Activated CD4-positive, alpha-beta T cell treated with anti-CD3 and anti-CD28 coated beads, Interleukin-2, amount 10 ng/mL, durations not matched to agents 7 days and 5 days (primary cell): ENCODE measurements at regions not wholly inside any gene's neighbourhood (a gene's known extent, or its start where the extent isn't known, plus 50 kb on each side); places are given as distances from the start of the nearest gene placed in this dataset.
"Not testable (repeated sequence)": the region's sequence is repeated elsewhere in the genome, so short reads cannot be mapped to it uniquely, and the experiment has no call there.

ENCODE experiments used
- CTCF ChIA-PET: fragments of 350-600 bp; sonication (Branson Sonifier 250); formaldehyde crosslinking; loops from one replicate; lab custom pipeline; 2021; ENCODE audit warnings: antibody characterized with exemption; lab: Charles Lee
- POLR2A ChIA-PET: fragments of 350-600 bp; sonication (Branson Sonifier 250); formaldehyde crosslinking; loops from one replicate; lab custom pipeline; 2021; ENCODE audit warnings: antibody characterized with exemption; lab: Charles Lee
- DNase-seq: peaks from one replicate; pipeline ENCODE4 v3.0.0-alpha.2; 2020
- H3K27ac Mint-ChIP-seq: one replicate; pipeline ENCODE4 v1.8.0; 2021; ENCODE audit warnings: mild to moderate bottlenecking, moderate library complexity, mixed read lengths
- H3K27me3 Mint-ChIP-seq: one replicate; pipeline ENCODE4 v1.8.0; 2021; ENCODE audit warnings: mixed read lengths
- H3K36me3 Mint-ChIP-seq: one replicate; pipeline ENCODE4 v1.8.0; 2021; ENCODE audit warnings: low read depth, mixed read lengths
- H3K4me1 Mint-ChIP-seq: one replicate; pipeline ENCODE4 v1.8.0; 2021; ENCODE audit warnings: mixed read lengths
- H3K4me3 Mint-ChIP-seq: one replicate; pipeline ENCODE4 v1.8.0; 2021; ENCODE audit warnings: mild to moderate bottlenecking, moderate library complexity, mixed read lengths
- H3K9me3 Mint-ChIP-seq: one replicate; pipeline ENCODE4 v1.8.0; 2021; ENCODE audit warnings: mixed read lengths

GRCh38 chr15:62510791-62511190, 345.7 kb upstream of the C2CD4B start:
- no peaks in the 10 kb centered on the region for H3K9me3 Mint-ChIP-seq
- H3K4me1 Mint-ChIP-seq, result no peaks in the 10 kb centered on the region
- H3K4me3 Mint-ChIP-seq, result no peak overlapping the region
- H3K27ac Mint-ChIP-seq, result no peak overlapping the region
- peaks cover 29% of the 10 kb centered on the region for H3K27me3 Mint-ChIP-seq
- ChIA-PET POLR2A (no interaction called here), CTCF (no interaction called here)
- H3K36me3 Mint-ChIP-seq, result no peaks in the 10 kb centered on the region
- no peak for DNase-seq

- H3K9me3 Mint-ChIP-seq, result no peaks in the 10 kb centered on the region
- H3K27me3 Mint-ChIP-seq, result peaks cover 29% of the 10 kb centered on the region
- DNase-seq, result no peak
- no peaks in the 10 kb centered on the region for H3K4me1 Mint-ChIP-seq
- H3K4me3 Mint-ChIP-seq, result no peak overlapping the region
- ChIA-PET POLR2A (no interaction called here), CTCF (interaction anchor here (0.5 kb wide), 1 partner anchor 1531 kb away, joined by 4 read pairs; no protein-coding TSS in a partner anchor)
- no peak overlapping the region for H3K27ac Mint-ChIP-seq
- no peaks in the 10 kb centered on the region for H3K36me3 Mint-ChIP-seq
Measured at GRCh38 chr15:62512904-62513303, 347.8 kb upstream of the C2CD4B start.

- no peak for DNase-seq
- ChIA-PET POLR2A (no interaction called here), CTCF (no interaction called here)
- Mint-ChIP-seq H3K9me3 (no peaks in the 10 kb centered on the region), H3K27me3 (peaks cover 29% of the 10 kb centered on the region), H3K36me3 (no peaks in the 10 kb centered on the region), H3K4me1 (no peaks in the 10 kb centered on the region), H3K4me3 (no peak overlapping the region), H3K27ac (no peak overlapping the region)
Measured at GRCh38 chr15:62513893-62514292, 348.8 kb upstream of the C2CD4B start.

GRCh38 chr15:62515696-62516395, 350.8 kb upstream of the C2CD4B start:
- H3K9me3 Mint-ChIP-seq, result no peaks in the 10 kb centered on the region
- H3K4me1 Mint-ChIP-seq, result no peaks in the 10 kb centered on the region
- no peak overlapping the region for H3K4me3 Mint-ChIP-seq
- CTCF ChIA-PET, result no interaction called here
- peaks cover 37% of the 10 kb centered on the region for H3K27me3 Mint-ChIP-seq
- no peaks in the 10 kb centered on the region for H3K36me3 Mint-ChIP-seq
- no peak overlapping the region for H3K27ac Mint-ChIP-seq
- POLR2A ChIA-PET, result no interaction called here
- DNase-seq, result no peak

DNA sequence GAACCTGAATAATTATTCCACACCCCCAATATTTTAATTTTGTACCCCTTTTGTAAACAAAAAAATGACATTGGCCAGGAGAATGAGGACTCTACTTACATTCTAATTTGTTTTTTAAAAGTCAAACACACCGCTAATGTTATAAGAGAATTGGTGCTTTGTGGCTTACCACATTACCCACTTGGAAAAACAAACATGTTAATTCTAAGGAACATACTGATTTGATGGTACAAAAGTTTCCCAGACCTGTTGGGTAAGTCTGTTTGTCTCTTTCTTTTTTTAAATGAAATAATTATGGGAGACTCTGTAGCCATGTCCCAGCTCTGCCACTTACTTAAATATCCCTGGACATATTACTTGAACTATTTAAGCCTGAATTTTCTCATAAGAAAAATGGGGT, 352.5 kb upstream of the C2CD4B start:
- no peak overlapping the region for H3K4me3 Mint-ChIP-seq
- peaks cover 36% of the 10 kb centered on the region for H3K27me3 Mint-ChIP-seq
- H3K36me3 Mint-ChIP-seq, result no peaks in the 10 kb centered on the region
- CTCF ChIA-PET, result no interaction called here
- POLR2A ChIA-PET, result no interaction called here
- DNase-seq, result no peak
- H3K9me3 Mint-ChIP-seq, result no peaks in the 10 kb centered on the region
- H3K27ac Mint-ChIP-seq, result no peak overlapping the region
- no peaks in the 10 kb centered on the region for H3K4me1 Mint-ChIP-seq

DNA sequence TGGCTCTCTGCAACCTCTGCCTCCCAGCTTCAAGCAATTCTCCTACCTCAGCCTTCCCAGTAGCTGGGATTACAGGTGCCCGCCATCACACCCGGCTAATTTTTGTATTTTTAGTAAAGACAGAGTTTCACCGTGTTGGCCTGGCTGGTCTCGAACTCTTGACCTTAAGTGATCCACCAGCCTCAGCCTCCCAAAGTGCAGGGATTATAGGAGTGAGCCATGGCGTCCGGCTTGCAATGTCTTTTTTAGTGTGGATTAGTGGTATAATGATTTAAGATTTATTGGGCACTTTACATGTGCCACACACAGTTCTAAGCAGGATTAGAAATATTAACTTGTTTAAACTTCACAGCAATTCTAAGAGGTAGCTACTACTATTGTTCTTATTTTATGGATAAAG, 353.6 kb upstream of the C2CD4B start:
- DNase-seq, H3K36me3 Mint-ChIP-seq, POLR2A ChIA-PET, H3K4me1 Mint-ChIP-seq, H3K9me3 Mint-ChIP-seq, H3K27ac Mint-ChIP-seq, H3K4me3 Mint-ChIP-seq: not testable (repeated sequence)
- peaks cover 28% of the 10 kb centered on the region for H3K27me3 Mint-ChIP-seq
- CTCF ChIA-PET, result interaction anchor here (0.6 kb wide), 1 partner anchor 174 kb away, joined by 3 read pairs; no protein-coding TSS in a partner anchor

- CTCF ChIA-PET, result no interaction called here
- peaks cover 21% of the 10 kb centered on the region for H3K27me3 Mint-ChIP-seq
- no peaks in the 10 kb centered on the region for H3K36me3 Mint-ChIP-seq
- H3K4me1 Mint-ChIP-seq, result no peaks in the 10 kb centered on the region
- no peak overlapping the region for H3K27ac Mint-ChIP-seq
- POLR2A ChIA-PET, result no interaction called here
- DNase-seq, result no peak
- H3K9me3 Mint-ChIP-seq, result no peaks in the 10 kb centered on the region
- no peak overlapping the region for H3K4me3 Mint-ChIP-seq
Measured at GRCh38 chr15:62519900-62520299, 354.8 kb upstream of the C2CD4B start.

DNA sequence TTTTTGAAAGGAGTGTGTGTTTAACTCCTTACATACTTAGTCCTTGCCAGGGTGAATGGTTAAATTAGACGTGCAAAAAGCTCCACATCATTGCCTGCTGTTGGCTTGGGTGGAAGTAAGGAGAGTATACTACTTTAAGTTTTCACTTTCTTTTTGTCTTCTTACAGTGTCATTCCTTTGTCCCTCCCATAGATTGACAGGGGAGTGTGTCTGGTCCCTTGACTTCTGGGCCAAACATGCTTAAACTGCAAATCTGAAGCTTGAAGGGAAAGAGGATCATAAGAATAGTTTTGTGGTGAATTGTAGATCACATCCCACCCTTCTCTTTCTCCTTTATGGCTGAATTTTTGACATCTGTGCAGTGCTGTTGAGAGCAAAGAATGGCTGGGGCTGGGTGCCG, 355.8 kb upstream of the C2CD4B start:
- no peak overlapping the region for H3K4me3 Mint-ChIP-seq
- POLR2A ChIA-PET, result no interaction called here
- H3K9me3 Mint-ChIP-seq, result no peaks in the 10 kb centered on the region
- no peaks in the 10 kb centered on the region for H3K4me1 Mint-ChIP-seq
- CTCF ChIA-PET, result no interaction called here
- H3K36me3 Mint-ChIP-seq, result no peaks in the 10 kb centered on the region
- no peak for DNase-seq
- no peak overlapping the region for H3K27ac Mint-ChIP-seq
- peaks cover 15% of the 10 kb centered on the region for H3K27me3 Mint-ChIP-seq

- H3K4me3 Mint-ChIP-seq, result no peak overlapping the region
- POLR2A ChIA-PET, result no interaction called here
- H3K27ac Mint-ChIP-seq, result no peak overlapping the region
- no peaks in the 10 kb centered on the region for H3K36me3 Mint-ChIP-seq
- CTCF ChIA-PET, result no interaction called here
- DNase-seq, result no peak
- H3K27me3 Mint-ChIP-seq, result peaks cover 15% of the 10 kb centered on the region
- no peaks in the 10 kb centered on the region for H3K9me3 Mint-ChIP-seq
- H3K4me1 Mint-ChIP-seq, result no peaks in the 10 kb centered on the region
Measured at GRCh38 chr15:62521396-62521795, 356.3 kb upstream of the C2CD4B start.

GRCh38 chr15:62524848-62525247, 359.8 kb upstream of the C2CD4B start:
- POLR2A ChIA-PET, result no interaction called here
- Mint-ChIP-seq H3K27me3 (peaks cover 8% of the 10 kb centered on the region), H3K36me3 (no peaks in the 10 kb centered on the region), H3K9me3 (no peaks in the 10 kb centered on the region), H3K4me3 (no peak overlapping the region), H3K27ac (no peak overlapping the region), H3K4me1 (no peaks in the 10 kb centered on the region)
- CTCF ChIA-PET, result no interaction called here
- no peak for DNase-seq

DNA sequence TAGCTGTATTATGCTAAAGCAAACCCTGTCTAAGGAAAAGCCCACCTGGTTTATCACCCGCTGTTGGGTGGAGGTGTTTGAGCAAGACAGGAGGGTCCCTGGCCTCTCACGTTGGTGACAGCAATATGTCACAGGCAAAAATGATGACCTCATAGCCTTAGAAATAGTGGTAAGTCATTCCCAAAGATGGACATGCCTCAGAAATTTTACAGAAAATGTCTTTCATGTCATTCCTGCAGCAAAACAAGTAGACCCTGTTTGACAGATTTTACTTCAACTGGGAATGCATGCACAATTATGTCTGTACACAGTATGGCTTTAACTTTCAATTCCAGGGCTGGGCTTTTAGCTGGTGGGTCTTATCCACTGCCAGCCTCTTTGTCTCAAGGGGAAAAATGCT, 362.3 kb upstream of the C2CD4B start:
- Mint-ChIP-seq H3K4me1 (no peaks in the 10 kb centered on the region), H3K27me3 (no peaks in the 10 kb centered on the region), H3K9me3 (no peaks in the 10 kb centered on the region), H3K4me3 (no peak overlapping the region), H3K27ac (no peak overlapping the region), H3K36me3 (no peaks in the 10 kb centered on the region)
- ChIA-PET POLR2A (no interaction called here), CTCF (no interaction called here)
- no peak for DNase-seq

DNA sequence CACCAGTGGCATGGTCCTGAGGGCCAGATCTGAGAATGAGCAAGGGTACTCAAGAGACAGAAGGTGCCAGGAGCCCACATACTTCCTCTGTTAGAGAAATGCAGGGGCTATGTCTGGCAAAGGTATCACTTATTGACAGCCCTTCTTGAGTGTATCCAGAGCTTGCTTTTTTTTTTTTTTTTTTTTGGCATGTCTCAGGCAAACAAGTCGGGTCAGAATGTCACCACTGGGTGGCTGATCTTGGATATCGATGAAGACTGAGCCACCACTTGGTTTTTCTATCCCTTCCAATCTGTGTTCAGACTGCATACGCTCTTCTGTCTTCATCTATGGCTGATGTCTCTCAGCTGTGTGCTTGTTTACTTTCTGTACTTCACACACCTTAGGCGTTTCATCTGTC, 363.4 kb upstream of the C2CD4B start:
- H3K27me3 Mint-ChIP-seq, result no peaks in the 10 kb centered on the region
- no peaks in the 10 kb centered on the region for H3K36me3 Mint-ChIP-seq
- ChIA-PET CTCF (no interaction called here), POLR2A (no interaction called here)
- DNase-seq, result no peak
- no peak overlapping the region for H3K4me3 Mint-ChIP-seq
- H3K27ac Mint-ChIP-seq, result no peak overlapping the region
- H3K4me1 Mint-ChIP-seq, result no peaks in the 10 kb centered on the region
- H3K9me3 Mint-ChIP-seq, result no peaks in the 10 kb centered on the region

- no peak overlapping the region for H3K27ac Mint-ChIP-seq
- H3K9me3 Mint-ChIP-seq, result no peaks in the 10 kb centered on the region
- no peaks in the 10 kb centered on the region for H3K4me1 Mint-ChIP-seq
- DNase-seq, result no peak
- H3K4me3 Mint-ChIP-seq, result no peak overlapping the region
- no peaks in the 10 kb centered on the region for H3K36me3 Mint-ChIP-seq
- H3K27me3 Mint-ChIP-seq, result no peaks in the 10 kb centered on the region
- ChIA-PET CTCF (no interaction called here), POLR2A (no interaction called here)
Measured at GRCh38 chr15:62532367-62532766, 367.3 kb upstream of the C2CD4B start.

- POLR2A ChIA-PET, result no interaction called here
- CTCF ChIA-PET, result no interaction called here
- Mint-ChIP-seq H3K9me3 (no peaks in the 10 kb centered on the region), H3K27ac (no peak overlapping the region), H3K4me3 (no peak overlapping the region), H3K36me3 (no peaks in the 10 kb centered on the region), H3K27me3 (no peaks in the 10 kb centered on the region), H3K4me1 (no peaks in the 10 kb centered on the region)
- DNase-seq, result no peak
Measured at GRCh38 chr15:62533687-62534086, 368.6 kb upstream of the C2CD4B start.
